HuH-7.5 (cell line): ENCODE measurements at regions not wholly inside any gene's neighbourhood (a gene's known extent, or its start where the extent isn't known, plus 50 kb on each side); places are given as distances from the start of the nearest gene placed in this dataset.
"Not testable (repeated sequence)": the region's sequence is repeated elsewhere in the genome, so short reads cannot be mapped to it uniquely, and the experiment has no call there.

Experiments used
- DNase-seq: peaks from one replicate; pipeline ENCODE4 v3.0.0; 2011; ENCODE audit warnings: low spot score

DNA sequence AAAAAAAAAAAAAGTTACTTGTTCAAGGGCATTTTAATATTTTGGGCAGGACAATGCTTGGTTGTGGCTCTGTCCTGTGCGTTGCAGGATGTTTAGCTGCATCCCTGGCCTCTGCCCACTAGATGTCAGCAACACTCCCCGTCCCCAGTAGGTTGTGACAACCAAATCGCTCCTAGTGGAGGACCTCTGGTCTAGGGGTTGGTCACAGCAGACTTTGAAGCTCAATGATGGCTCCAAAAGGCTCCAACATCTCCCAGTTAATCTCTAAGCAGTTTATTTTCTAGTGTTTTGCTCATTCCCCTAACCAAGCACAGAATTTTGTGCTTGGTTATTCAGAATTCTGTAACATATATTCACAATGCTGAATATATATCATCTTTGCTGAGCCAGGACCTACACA is 67.0 kb downstream of the CHRNA1 start:
- DNase-seq = peak; percentile 86

DNA sequence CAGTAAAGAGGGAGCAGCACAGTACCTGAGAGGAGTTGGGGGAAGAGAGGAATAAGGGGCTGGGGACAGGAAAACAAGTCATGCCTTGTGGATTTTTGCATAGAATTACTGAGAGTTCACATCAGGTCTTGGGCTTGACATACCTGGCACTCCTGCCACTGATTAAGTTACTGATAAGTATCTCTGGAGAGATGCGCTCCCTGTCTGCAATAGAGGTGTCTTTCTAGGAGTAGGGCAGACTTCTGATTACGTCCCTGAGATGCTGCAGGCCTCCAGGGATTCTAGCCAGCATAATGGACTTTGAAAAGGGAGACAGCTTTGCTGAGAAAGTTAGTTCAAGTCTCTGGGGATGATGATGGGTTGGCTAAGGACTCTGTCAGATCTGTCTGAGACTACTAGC is 69.4 kb downstream of the CHRNA1 start:
- no peak for DNase-seq

DNA sequence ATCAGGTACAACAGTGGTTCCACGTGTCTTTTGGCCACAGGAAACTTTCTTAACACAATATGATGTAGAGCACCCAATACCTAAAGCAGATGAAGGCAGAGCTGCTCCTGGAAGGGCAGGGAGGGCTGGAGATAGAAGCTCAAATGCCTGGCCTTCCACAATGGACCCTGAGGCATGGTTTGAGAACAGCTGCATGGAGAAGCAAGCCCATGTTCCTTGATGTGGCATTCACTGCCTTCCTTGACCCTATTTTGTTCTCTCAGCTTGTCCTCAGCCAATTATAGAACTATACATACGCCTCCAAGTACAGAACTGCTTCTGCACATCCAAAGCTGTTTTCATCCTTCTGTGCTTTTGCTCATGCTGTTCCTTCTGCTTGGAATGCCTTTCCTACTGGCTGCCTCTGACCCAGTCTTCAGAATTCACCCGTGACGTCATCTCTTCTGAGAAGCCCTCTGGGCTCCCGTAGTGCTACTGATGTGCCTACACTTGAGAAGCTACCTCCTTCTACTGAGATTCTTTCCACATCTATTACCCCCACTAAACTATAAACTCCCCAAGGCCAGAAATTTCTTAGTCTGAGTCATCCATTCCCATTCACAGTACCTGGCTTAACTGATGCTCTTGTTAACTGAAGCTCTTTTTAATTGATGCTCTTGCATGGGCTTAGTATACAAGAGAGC is 69.9 kb downstream of the CHRNA1 start:
- no peak for DNase-seq

DNA sequence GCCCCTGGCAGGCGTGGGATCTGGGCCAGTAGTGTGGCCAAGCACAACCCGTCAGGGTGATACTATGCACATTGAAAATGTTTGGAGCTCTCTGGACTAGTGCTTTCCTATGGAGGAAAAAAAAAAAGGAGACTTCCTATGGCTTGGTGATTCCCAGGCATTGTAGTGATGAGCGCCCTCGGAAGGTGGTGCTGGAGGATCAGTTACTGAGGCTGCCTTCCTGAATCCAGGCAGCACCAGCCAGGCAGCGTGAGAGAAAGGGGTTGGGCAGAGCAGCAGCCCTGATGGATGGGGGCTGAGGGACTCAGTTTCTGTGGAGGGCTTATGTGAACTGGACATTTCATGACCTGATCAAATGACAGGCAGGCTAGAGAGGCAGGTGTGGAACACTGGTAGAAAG is 70.9 kb downstream of the CHRNA1 start:
- no peak for DNase-seq

DNA sequence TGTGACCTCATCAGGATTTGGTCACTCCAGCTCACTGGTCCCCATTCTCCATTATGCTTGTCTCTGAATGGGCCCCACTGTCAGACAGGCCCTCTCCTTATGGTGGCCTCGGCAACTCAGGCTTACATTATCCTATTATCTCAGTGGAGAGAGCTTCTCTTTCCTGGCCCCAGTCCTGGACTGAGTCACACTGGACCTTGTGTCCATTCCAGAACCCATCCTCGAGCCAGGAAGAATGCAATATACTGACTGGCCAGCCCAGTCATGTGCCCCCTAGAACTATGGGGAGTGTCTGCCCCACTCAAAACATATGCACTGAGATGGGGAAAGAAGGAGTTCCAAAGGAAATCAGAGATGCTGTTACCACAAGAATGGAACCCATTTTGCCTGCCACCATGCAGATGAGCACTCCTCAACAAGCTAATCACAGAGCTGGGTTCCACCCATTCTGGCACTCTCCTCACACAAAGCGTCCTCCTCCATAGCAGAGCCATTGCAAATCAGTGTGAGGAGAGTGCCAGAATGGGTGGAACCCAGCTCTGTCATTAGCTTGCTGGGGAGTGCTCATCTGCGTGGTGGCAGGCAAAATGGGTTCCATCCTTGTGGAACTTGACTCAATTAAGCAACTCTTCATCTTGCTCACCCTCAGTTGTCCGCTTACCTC is 71.9 kb downstream of the CHRNA1 start:
- DNase-seq = no peak

DNA sequence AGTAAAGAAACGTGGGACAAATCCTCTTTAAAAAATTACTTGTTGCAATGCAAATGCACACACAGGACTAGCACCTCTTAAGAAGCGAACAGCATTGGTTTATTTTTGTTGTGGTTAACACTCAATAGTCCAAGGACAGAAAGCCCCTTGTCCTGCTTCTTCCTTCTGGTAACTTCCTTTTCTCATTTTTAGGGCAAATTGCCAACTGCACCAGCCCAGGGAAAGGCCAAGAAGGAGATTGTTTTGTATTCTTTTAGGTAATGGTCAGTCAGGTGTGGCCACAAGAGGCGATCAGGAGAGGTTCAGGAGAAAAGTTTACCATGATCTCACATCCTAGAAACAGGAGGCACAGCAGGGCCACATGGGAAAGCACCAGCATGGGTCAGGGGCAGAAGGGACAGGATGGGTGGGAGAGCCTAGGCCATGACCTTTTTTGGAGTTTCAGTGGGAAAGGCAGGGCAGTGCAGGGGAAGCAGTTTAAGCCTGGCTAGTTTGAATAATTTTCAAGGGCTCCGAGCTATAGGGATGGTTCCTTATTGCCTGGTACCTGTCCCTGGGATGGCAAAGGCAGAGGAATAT is 73.0 kb downstream of the CHRNA1 start:
- no peak for DNase-seq

DNA sequence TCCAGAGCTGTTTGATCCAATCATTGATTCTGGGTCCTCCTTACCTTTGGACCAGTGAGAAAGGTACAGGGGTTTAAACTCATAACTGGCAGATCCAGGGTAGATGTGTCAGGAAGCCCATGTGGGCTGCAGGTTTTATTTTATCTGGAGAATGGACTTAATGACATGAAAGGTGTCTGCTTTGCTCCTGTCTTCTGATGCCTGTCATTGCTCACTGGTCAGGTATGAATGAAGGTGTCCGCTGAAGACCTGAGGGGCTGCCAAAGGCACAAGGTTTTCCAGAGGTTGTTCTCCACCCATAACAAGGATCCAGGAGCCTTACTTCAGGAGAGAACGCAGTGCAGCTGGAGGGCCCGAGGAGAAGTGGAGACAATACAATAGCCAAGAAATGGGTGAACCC is 74.2 kb downstream of the CHRNA1 start:
- no peak for DNase-seq

DNA sequence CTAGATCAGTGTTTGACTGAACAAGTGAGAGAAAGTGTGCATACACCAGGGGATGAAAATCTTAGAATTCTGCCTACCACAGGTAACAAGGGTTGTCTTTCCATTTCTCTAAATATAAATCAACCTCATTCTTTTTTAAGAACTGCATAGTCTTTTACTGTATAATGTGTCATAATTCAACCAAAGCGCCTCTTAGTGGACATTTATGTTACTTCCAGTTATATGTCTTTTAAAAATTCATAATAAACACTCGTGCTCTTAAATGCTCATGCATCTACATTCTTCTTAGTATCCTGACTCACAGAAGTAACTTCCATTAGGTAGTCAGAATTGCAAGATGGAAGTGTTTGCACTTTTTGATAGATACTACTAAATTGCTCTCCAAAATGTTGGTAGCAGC is 76.2 kb downstream of the CHRNA1 start:
- no peak for DNase-seq

DNA sequence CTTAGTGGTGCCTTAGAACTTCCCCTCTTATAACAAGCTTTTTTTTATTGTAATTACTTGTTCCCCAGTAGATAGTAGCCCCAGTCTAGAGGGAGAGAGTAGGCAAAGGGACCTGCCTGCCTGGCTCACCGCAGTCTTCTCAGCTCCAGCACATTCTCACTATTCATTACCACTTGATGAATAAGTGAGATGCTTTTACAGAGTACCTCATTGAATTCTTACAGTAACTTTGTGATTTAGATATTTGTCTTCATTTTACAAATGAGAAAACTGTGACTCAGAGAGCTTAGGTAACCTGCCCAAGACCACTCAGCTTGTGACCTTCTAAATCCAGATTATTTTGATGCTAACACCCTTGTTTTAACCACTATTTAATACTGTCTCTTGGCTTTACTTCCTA is 77.8 kb downstream of the CHRNA1 start:
- DNase-seq = no peak

DNA sequence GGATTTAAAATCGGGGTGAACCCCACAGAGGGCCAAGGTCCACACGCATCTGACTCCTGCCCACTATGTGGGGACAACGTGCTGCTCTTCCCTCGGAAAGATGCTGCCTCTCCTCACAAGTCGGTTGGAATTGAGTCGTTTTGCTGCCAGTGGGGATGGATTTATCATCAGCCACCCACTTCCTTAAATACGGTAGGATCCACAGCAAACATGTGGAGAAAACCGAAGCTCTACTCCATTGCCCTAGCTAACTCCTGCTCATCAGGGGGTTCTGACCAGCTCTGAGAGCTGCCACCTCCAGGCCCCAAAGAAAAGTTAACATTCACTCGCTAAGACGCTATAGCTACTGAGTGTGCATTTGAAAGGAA is 80.9 kb downstream of the CHRNA1 start:
- peak; percentile 59 for DNase-seq

DNA sequence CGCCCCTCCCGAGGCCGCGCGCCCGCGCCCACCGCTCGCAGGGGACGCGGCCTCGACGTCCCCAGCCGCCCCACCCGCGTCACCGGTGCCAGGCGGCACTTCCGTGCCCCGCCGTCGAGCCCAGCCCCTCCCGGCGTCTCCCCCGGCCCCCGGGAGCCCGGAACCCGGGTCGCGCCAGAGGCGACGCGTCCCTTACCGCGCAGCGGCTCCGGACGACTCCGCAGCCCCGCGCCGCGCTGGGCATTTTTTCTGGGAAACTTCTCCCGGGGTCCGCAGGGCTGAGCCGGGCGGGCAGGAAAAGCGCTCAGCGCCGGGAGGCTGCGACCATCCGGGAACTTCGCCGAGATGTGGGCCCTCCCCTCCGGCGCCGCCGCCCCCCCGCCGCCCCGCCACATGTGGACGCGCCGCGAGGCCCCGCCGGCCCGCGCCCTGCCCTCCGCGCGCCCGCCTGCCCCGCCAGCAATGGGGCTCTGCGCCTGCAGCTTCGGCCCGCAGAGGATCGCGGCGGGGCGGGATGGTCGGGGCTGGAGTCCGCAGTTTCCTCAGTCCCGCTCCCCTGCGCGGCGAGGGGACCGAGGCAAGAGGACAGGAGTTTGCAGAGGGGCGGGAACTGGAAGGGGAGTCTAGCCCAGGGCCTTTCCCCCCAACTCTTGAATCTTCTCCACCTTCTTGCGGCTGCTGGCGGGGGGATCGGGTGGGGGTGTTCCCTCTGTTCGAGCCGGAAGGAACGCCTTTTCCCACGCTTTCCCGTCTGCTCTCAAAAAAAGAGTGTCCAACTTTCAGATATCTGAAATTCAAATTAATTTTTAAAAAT is 81.5 kb downstream of the CHRNA1 start:
- peak; percentile 62 for DNase-seq

DNA sequence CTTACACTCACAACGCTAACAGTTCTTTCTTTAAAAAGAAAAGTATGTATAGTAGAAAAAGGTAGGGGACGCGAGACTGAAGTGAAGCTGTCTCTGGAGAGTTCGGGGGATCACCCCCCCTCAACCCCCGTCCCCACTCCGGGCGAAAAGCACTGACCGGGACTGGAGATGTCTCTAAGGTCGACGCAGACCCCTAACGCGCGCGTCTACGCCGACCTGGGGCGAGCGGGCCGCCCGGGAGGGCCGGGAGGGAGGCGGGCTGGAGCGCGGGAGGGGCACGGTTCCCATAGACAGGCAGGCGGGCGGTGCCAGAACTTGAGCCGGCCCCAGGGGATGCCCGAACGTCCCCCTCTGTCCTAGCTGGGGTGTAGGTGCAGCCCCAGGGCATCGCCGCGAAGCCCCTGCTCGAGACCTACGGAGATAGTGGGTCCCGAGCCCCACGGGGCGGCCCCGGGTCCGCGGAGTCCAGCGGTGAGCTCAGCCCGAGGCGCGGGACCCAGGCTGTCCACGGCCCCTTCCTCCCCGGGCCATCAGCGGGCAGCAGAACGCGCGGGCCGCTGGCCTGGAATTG is 82.2 kb downstream of the CHRNA1 start:
- peak; percentile 61 for DNase-seq

DNA sequence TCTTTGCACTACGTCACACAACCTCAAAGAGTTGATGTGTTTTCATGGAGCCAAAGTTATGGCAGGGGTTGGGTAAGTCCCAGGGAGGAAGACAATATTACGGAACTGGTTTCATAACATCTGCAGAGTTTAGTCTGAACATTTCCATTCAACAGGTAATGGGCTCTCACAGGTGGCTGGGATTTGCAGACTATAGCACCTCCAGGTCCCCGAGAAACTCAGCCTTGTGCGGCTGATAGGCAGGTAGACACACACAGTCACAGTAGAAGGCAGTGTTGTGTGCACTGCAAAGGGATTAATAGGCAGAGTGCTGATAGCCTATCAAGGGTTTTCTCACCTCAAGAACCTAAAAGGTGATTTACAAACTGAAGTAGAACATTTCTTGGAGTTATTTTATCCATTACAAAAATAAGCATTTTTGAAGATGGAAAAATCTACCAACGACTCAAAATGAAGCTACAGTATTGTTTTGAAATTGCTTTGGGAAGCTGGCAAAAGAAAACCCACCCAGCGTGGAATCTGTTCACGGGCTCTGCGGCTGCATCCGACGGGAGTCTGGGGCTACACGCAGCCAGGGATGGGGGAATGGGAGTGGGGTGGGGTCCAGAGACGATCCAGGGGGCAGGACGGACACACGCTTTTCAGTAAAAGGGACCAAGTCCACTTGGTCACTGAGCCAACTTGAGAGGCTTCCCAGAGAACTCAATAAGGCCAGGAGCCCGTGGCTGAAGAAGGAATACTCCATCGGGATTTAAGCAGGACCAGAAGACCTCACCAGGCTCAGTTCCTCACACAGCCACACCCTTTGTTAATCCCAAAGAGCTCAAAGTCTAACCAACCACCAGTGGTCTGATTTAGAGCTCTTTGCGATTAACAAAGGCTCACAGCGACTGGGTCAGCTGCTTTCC is 82.9 kb downstream of the CHRNA1 start:
- DNase-seq = peak; percentile 56

DNA sequence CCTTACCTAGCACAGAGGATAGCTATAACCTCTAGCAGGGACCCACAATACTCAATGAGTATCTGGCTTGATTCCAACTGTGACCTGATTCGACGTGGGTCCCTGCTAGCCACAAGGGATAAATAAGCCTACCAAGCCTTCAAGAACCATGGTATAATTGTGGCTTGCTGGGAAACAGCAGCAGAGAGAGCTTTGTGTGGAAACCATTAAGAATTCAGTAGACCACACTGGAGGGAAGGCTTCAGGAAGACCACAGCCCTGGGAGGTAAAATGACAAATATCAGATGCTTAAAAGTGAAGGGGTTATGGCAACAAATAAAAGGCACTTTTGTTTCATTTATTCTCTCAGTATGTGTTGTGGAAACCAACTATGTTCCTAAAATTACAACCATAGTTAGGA is 82.6 kb upstream of the WIPF1 start:
- no peak for DNase-seq

DNA sequence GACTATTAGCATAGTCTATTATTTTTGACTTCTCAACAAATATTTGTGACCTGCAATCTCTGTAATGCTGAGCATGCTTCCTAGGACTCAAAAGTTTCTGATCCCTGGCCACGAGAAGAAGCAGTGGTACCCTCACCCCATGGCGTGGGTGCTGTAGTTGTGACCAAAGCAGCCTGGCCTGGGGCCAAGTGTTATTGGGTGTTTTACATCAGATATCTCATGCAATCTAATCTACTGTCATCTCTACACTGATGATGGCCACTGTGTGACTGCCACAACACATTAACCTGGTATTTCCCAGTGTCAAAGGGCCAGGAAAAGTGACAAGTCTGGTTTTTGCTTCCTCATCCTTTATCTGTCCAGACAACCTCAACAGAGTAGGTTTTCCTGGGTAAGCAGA is 80.8 kb upstream of the WIPF1 start:
- no peak for DNase-seq

DNA sequence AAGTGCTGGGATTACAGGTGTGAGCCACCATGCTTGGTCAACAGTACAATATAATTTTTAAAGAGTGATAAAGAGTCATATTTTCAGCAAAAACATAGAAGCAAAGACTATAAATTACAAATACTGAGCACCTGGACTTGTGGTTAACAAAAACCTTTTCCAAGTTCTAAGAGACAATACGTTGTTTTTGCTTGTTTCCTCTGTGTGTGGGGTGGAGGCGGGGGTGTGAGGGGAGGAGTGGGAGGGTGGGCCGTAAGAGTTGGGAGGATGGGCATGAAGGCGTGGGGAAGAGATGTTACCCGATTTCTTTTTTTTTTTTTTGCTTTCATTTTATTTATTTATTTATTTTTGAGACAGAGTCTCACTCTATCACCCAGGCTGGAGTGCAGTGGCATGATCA is 78.0 kb upstream of the WIPF1 start:
- no peak for DNase-seq

DNA sequence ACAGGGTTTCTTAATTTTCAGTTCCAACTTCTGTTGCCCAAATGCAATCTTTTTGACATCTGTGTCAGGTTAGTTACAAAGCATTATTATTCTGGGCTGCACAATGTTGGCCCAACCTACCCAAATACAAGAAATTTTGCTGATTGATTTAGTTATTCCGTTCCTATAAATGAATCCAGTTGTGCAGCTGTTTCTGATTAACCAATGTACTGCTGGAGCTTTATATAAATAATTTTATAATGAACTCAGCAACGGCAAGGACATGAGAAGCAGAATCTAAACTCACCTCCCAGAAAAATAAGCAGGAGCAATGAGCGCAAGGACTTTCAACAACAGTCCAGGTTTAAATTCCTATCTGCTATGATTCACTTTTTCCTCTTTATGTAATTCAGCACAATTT is 76.3 kb upstream of the WIPF1 start:
- DNase-seq = no peak

DNA sequence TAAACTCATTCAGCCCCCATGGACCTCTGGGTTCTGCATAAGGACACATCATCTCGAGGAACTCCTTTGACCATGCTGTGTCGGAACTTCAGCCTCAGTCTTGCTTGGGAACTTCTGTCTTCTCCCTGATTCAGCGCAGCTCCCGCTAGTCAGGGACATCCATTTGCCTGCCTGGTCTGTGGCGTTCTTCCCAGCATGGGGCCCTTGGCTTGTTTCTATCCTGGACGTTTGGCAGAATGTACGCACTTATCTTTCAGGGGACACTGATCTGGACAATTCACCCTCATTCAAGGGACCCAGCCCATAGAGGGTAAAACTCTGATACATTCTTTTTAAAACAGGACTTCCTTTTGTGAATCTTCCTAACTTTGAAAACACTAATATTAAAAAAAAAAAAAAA is 75.8 kb upstream of the WIPF1 start:
- no peak for DNase-seq

DNA sequence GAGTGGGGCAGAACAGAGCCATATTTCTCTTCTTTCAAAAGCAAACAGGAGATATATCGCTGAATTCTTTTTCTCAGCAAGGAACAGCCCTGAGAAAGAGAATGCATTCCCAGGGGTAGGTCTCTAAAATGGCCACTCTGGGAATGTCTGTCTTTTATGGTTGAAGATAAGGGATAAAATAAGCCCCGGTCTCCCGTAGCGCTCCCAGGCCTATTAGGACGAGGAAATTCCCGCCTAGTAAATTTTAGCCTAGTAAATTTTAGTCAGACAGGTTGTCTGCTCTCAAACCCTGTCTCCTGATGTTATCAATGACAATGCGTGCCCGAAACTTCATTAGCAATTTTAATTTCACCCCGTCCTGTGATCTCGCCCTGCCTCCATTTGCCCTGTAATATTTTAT is 73.9 kb upstream of the WIPF1 start:
- not testable (repeated sequence) for DNase-seq

DNA sequence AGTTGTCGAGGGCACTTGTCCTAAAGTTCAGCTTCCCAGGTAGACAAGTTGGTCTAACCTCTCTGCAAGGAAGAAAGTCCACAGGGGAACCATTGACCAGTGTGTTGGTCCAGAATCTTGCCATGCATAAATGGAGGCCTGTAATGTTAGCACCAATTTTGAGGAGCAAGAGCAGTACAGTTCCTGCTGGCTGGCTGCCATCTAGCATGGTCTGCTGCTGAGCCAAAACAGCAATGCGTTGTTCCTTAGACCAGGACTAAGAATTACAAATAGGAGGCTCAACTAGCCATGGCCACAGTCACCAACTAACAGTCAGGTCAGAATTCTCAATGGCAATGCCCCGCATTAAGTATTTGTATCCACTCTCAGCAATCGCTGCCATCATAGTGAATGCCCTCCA is 72.8 kb upstream of the WIPF1 start:
- DNase-seq = no peak

DNA sequence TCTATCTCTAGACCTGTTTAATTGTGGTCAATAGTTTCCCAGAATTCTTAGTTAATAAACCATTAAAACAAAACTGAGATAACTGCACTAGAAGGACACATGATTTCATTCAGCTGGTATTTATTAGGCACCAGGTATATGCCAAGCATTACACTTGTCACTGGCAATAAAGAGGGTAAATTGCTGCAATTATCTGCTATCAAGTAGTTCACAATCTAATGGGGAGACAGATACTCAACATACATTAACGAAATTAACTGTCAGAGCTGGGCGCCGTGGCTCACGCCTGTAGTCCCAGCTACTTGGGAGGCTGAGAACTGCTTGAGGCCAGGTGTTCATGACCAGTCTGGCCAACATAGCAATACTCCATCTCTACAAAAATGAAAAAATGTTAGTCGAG is 71.7 kb upstream of the WIPF1 start:
- no peak for DNase-seq

DNA sequence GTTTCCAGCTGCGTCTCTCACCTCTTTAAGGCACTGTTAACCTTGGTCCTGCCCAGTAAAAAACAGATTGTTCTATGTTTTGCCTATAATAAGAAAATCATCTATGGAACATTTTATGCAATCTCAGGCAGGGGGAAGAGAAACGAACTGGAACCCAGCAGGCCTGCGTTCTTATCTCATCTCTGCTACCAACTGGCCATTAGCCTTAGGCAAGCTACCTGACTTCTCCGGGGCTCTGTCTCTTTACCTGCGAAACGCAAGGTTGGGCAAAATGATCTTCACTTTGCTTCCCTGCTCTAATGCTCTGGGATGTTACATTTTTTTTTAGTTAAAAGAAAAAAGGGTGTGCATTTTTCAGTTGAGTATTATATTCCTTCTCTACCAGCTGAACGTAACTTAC is 70.5 kb upstream of the WIPF1 start:
- DNase-seq = no peak
